ENCODE measurements at regions not wholly inside any gene's neighbourhood (a gene's known extent, or its start where the extent isn't known, plus 50 kb on each side); places are given as distances from the start of the nearest gene placed in this dataset.
A peak's percentile ranks its signal among the peaks of the same experiment; 100 is the strongest.

GRCh38 chr5:159451197-159452052 is 121.1 kb upstream of the IL12B start:
- ChIA-PET CTCF (ENCODE audit: low intra/inter-chr PET ratio) (no interaction called here), POLR2A (interaction anchor here (0.9 kb wide), 1 partner anchor 413 kb away, joined by 4 read pairs; no protein-coding TSS in a partner anchor)
- Histone ChIP-seq H3K9me3 (replicated peaks; ENCODE audit: control insufficient read depth, insufficient read depth, low read depth, low read length) (no peaks in the 10 kb centered on the region), H2AFZ (ENCODE audit: low read depth, low read length) (no peak overlapping the region), H3K4me3 (no peak overlapping the region), H3K36me3 (ENCODE audit: control insufficient read depth, insufficient read depth, low read length) (no peaks in the 10 kb centered on the region), H3K4me1 (replicated peaks in 1 of 2; ENCODE audit: control insufficient read depth in 2 of 2, insufficient read depth in 2 of 2, low read length in 2 of 2) (no peaks in the 10 kb centered on the region), H4K20me1 (replicated peaks; ENCODE audit: control insufficient read depth, insufficient read depth, low read length) (no peaks in the 10 kb centered on the region; the same call in 1 of the 2 replicates), H3K4me2 (ENCODE audit: insufficient read depth, low read length) (no peak overlapping the region), H3K27ac (ENCODE audit: extremely low read depth, low read depth, low read length) (no peak overlapping the region), H3K9me1 (ENCODE audit: control insufficient read depth, insufficient read depth, low read length) (no peaks in the 10 kb centered on the region), H3K9ac (ENCODE audit: insufficient read depth in 1 of 2, low read depth in 2 of 2, low read length in 2 of 2) (no peak overlapping the region), H3K79me2 (ENCODE audit: control insufficient read depth, insufficient read depth, low read length) (no peaks in the 10 kb centered on the region), H3K27me3 (ENCODE audit: control insufficient read depth in 2 of 2, insufficient read depth in 2 of 2, low read length in 2 of 2) (peaks cover 0 to 3% of the 10 kb centered on the region in 2 experiments; a peak in 1 of 5 replicates)
- in situ Hi-C loops (cut with MboI) = no loop called here
- no peak for FAIRE-seq
- intact Hi-C loops (cut with micrococcal nuclease) = no loop called here
- no TSS peak for BruUV-seq (replicated peaks)
- WGBS (ENCODE audit: insufficient coverage, low coverage, missing lambda C conversion rate) = 2% methylated on average over 12 of the region's 13 CpGs
- DNase-seq (ENCODE audit: extremely low read depth in 1 of 4, low spot score in 3 of 4) = no peak
- no peak for ATAC-seq
- TF ChIP-seq HDAC1 (IDR thresholded peaks at IDR 0.05) (no peak), C11orf30 (IDR thresholded peaks at IDR 0.05; ENCODE audit: low read depth) (peak; percentile 82), ETV5 (CRISPR knock-in tag; IDR thresholded peaks at IDR 0.05; ENCODE audit: low read depth) (no peak), MAFG (tag; conservative IDR thresholded peaks at IDR 0.05) (peak; percentile 86), FOSL1 (tag; conservative IDR thresholded peaks at IDR 0.05) (peak; percentile 87), ZNF778 (CRISPR knock-in tag; IDR thresholded peaks at IDR 0.05) (no peak), NONO (IDR thresholded peaks at IDR 0.05; ENCODE audit: low read depth in 2 of 2, low read length in 1 of 2) (no peak), ZNF316 (IDR thresholded peaks at IDR 0.05) (peak; percentile 87), MAFK (IDR thresholded peaks at IDR 0.05; ENCODE audit: low read length) (peak; percentile 89), THRB (CRISPR knock-in tag; conservative IDR thresholded peaks at IDR 0.05) (no peak), SMARCA5 (IDR thresholded peaks at IDR 0.05) (no peak), SFPQ (IDR thresholded peaks at IDR 0.05; ENCODE audit: low read depth, low read length) (no peak), POU5F1 (IDR thresholded peaks at IDR 0.05; ENCODE audit: borderline replicate concordance, low read depth, low read length, partially characterized antibody) (no peak), MAFF (IDR thresholded peaks at IDR 0.05; ENCODE audit: low read length) (peak; percentile 79), ARID4B (CRISPR knock-in tag; IDR thresholded peaks at IDR 0.05) (no peak)
